Endodermal cell (in vitro differentiated cells): ENCODE measurements at regions not wholly inside any gene's neighbourhood (a gene's known extent, or its start where the extent isn't known, plus 50 kb on each side); places are given as distances from the start of the nearest gene placed in this dataset.

ENCODE experiments used
- DNase-seq: peaks from one replicate; pipeline ENCODE4 v3.0.0-alpha.2; 2017
- H3K27ac ChIP-seq: 2 replicates; pipeline ENCODE4 v1.5.1; 2013; ENCODE audit warnings: mild to moderate bottlenecking, low read depth, low read length, moderate library complexity
- H3K27me3 ChIP-seq: 2 replicates; pipeline ENCODE4 v1.6.1; 2013; ENCODE audit warnings: mild to moderate bottlenecking, low read length, moderate library complexity; ENCODE audit not compliant: insufficient read depth, control insufficient read depth, poor library complexity, severe bottlenecking
- H3K36me3 ChIP-seq: 2 replicates; pipeline ENCODE4 v1.7.0; 2013; ENCODE audit warnings: mild to moderate bottlenecking, low read length, moderate library complexity; ENCODE audit not compliant: control insufficient read depth, insufficient read depth
- H3K4me1 ChIP-seq: one replicate; pipeline ENCODE4 v1.7.0; 2013; ENCODE audit warnings: low read length; ENCODE audit not compliant: control insufficient read depth, insufficient read depth
- H3K4me3 ChIP-seq: 2 replicates; pipeline ENCODE4 v1.5.1; 2013; ENCODE audit warnings: mild to moderate bottlenecking, low read length, moderate library complexity
- H3K9ac ChIP-seq: 2 replicates; pipeline ENCODE4 v1.6.1; 2013; ENCODE audit warnings: mild to moderate bottlenecking, low read length, moderate library complexity; ENCODE audit not compliant: poor library complexity, severe bottlenecking; ENCODE audit errors: extremely low read depth
- H3K9me3 ChIP-seq: 2 replicates; pipeline ENCODE4 v1.6.1; 2013; ENCODE audit warnings: mild to moderate bottlenecking, low read length, moderate library complexity; ENCODE audit not compliant: control insufficient read depth
- H3K27ac Mint-ChIP-seq: 2 replicates; pipeline ENCODE4 v1.8.0; 2020; ENCODE audit warnings: mixed read lengths
- H3K27me3 Mint-ChIP-seq: 2 replicates; pipeline ENCODE4 v1.8.0; 2021; ENCODE audit warnings: mild to moderate bottlenecking, mixed read lengths; ENCODE audit not compliant: insufficient read depth
- H3K36me3 Mint-ChIP-seq: 2 replicates; pipeline ENCODE4 v1.8.0; 2020; ENCODE audit warnings: low read depth, mixed read lengths
- H3K4me1 Mint-ChIP-seq: 2 replicates; pipeline ENCODE4 v1.8.0; 2020; ENCODE audit warnings: mixed read lengths
- H3K4me3 Mint-ChIP-seq: 2 replicates; pipeline ENCODE4 v1.8.0; 2020; ENCODE audit warnings: mild to moderate bottlenecking, moderate library complexity, mixed read lengths
- H3K9me3 Mint-ChIP-seq: 2 replicates; pipeline ENCODE4 v1.8.0; 2020; ENCODE audit warnings: mild to moderate bottlenecking, mixed read lengths
- WGBS, 2 experiments: methylation state at CpG; one replicate each; pipeline versions ENCODE4 v1.1.5 to v1.1.7; 2013; ENCODE audit warnings: missing lambda C conversion rate in 2 of 2, mixed read lengths in 1 of 2; ENCODE audit not compliant: insufficient coverage in 1 of 2, insufficient read length in 1 of 2; 5-methylcytosine and 5-hydroxymethylcytosine counted together
- TF ChIP-seq, protein P1 (sequence below): fragments of 200-600 bp; sonication (generic); conservative IDR thresholded peaks from 2 replicates; pipeline ENCODE4 v1.5.0; 2021; ENCODE audit warnings: antibody characterized with exemption, mild to moderate bottlenecking

DNA sequence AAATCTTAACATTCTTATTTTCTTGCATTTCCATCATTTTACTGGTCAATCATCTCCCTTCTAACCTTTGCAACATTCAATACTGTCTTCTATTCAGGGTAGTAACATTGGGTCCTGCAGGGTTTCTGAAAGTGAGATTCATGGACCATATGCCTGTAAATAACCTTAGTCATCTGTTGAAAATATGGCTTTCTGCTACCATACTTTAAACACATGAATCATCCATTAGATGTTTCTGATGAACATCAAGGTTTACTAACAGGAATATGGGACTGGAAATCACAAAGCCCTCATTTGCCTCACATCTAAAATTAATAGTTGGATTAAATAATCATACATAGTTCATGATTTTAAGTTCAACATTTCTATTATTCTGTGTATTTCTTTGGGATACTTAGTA lies 475.9 kb upstream of the MARCKS start:
- Mint-ChIP-seq H3K36me3 (no peaks in the 10 kb centered on the region), H3K4me1 (no peaks in the 10 kb centered on the region), H3K27ac (no peak overlapping the region), H3K9me3 (no peaks in the 10 kb centered on the region), H3K4me3 (no peak overlapping the region), H3K27me3 (no peaks in the 10 kb centered on the region)
- no peaks in the 10 kb centered on the region for H3K36me3 ChIP-seq
- TF ChIP-seq, protein P1, sequence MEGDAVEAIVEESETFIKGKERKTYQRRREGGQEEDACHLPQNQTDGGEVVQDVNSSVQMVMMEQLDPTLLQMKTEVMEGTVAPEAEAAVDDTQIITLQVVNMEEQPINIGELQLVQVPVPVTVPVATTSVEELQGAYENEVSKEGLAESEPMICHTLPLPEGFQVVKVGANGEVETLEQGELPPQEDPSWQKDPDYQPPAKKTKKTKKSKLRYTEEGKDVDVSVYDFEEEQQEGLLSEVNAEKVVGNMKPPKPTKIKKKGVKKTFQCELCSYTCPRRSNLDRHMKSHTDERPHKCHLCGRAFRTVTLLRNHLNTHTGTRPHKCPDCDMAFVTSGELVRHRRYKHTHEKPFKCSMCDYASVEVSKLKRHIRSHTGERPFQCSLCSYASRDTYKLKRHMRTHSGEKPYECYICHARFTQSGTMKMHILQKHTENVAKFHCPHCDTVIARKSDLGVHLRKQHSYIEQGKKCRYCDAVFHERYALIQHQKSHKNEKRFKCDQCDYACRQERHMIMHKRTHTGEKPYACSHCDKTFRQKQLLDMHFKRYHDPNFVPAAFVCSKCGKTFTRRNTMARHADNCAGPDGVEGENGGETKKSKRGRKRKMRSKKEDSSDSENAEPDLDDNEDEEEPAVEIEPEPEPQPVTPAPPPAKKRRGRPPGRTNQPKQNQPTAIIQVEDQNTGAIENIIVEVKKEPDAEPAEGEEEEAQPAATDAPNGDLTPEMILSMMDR = no peak
- H3K9me3 ChIP-seq = no peaks in the 10 kb centered on the region
- no peak for DNase-seq
- no peak overlapping the region for H3K27ac ChIP-seq
- no peaks in the 10 kb centered on the region for H3K4me1 ChIP-seq
- H3K9ac ChIP-seq = no peak overlapping the region
- H3K27me3 ChIP-seq = no peaks in the 10 kb centered on the region
- H3K4me3 ChIP-seq = no peak overlapping the region

DNA sequence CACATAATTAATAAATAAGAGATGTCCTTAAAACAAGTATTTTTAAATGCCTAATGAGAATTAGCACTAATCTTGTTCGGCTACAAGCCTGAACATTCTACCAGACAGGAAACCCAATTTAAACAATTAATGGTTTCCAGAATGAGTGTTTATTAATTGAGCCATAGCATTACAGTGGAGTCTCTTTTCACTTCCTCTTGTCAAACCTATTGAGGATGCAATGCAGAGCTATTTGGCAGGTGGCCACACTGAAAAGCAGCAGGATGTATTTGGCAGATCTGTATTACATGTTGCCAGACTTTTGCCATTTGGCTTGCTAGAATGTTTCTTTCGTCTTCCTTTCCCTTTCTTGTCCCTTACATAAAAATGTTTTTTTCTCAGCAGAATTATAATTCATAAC lies 475.2 kb upstream of the MARCKS start:
- no peaks in the 10 kb centered on the region for H3K9me3 Mint-ChIP-seq

DNA sequence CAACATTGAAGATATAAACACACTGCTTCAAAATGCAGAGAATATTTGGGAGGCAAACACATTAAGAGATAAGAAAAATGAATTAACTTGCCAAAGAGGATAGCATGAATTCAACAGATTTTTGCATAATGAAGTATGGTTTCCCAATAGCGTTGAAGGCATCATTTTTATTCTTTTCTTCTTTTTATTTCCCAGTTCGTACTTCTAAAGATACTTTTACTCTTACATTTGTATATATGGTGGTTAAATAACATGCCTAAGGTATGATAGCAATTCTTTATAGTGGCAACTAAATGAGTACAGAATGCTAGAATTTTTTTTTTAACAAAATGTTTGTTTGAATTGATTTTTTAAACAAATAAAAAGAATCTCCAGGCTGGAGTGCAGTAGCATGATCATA lies 473.4 kb upstream of the MARCKS start:
- Histone ChIP-seq H3K4me1 (no peaks in the 10 kb centered on the region), H3K4me3 (no peak overlapping the region), H3K9me3 (no peaks in the 10 kb centered on the region), H3K36me3 (no peaks in the 10 kb centered on the region), H3K9ac (no peak overlapping the region), H3K27ac (no peak overlapping the region), H3K27me3 (no peaks in the 10 kb centered on the region)
- Mint-ChIP-seq H3K27ac (no peak overlapping the region), H3K4me1 (no peaks in the 10 kb centered on the region), H3K4me3 (no peak overlapping the region), H3K9me3 (no peaks in the 10 kb centered on the region), H3K36me3 (no peaks in the 10 kb centered on the region), H3K27me3 (no peaks in the 10 kb centered on the region)
- WGBS, 2 experiments = 88% methylated on average over 1 of the region's 2 CpGs; no CpG with 5 or more reads in 1 of the 2 experiments
- DNase-seq = no peak
- TF ChIP-seq, protein P1 = no peak

More for the DNA sequence above, 475.2 kb upstream of the MARCKS start:
- DNase-seq = no peak
- no peak overlapping the region for H3K4me3 Mint-ChIP-seq
- no peak overlapping the region for H3K27ac Mint-ChIP-seq
- Histone ChIP-seq H3K36me3 (no peaks in the 10 kb centered on the region), H3K27ac (no peak overlapping the region), H3K9ac (no peak overlapping the region), H3K4me1 (no peaks in the 10 kb centered on the region), H3K27me3 (no peaks in the 10 kb centered on the region), H3K9me3 (no peaks in the 10 kb centered on the region), H3K4me3 (no peak overlapping the region)
- H3K4me1 Mint-ChIP-seq = no peaks in the 10 kb centered on the region
- no peaks in the 10 kb centered on the region for H3K36me3 Mint-ChIP-seq
- 92% methylated on average over 2 of the region's 2 CpGs; no CpG with 5 or more reads in 1 of the 2 experiments for WGBS, 2 experiments
- TF ChIP-seq, protein P1 = no peak
- H3K27me3 Mint-ChIP-seq = no peaks in the 10 kb centered on the region
